Hepatic stellate cell (primary cell): ENCODE measurements at regions not wholly inside any gene's neighbourhood (a gene's known extent, or its start where the extent isn't known, plus 50 kb on each side); places are given as distances from the start of the nearest gene placed in this dataset.

Experiments
- DNase-seq: peaks from one replicate; pipeline ENCODE4 v3.0.0; 2011; ENCODE audit warnings: low spot score

DNA sequence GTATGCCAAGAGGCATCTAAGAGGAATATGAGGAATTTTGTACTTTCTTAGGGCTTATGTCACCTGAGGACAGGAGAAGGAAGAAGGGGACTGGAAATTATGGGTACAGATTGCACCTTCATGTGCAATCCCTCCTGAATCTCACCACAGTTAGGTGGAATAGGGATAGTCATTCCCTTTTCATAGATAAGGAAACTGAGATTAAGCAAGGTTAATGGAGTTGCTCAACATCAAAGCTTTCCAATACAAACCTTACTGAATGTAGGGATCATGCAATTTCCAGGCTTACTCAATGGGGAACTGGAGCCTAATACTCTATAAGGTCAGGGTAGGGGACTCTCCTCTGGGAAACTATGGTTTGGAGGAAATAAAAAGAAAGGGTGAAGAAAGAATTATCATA, 133.0 kb downstream of the C11orf87 start:
- no peak for DNase-seq

DNA sequence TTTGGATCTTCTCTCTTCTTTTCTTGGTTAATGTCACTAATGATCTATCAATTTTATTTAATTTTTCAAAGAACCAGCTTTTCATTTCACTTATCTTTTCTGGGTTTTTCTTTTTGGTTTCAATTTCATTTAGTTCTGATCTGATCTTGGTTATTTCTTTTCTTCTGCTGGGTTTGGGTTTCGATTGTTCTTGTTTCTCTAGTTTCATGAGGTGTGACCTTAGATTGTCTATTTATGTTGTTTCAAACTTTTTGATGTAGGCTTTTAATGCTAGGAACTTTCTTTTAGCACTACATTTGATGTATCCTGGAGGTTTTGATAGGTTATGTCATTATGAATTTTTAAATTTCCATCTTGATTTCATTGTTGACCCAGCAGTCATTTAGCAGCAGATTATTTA, 142.3 kb downstream of the C11orf87 start:
- no peak for DNase-seq

DNA sequence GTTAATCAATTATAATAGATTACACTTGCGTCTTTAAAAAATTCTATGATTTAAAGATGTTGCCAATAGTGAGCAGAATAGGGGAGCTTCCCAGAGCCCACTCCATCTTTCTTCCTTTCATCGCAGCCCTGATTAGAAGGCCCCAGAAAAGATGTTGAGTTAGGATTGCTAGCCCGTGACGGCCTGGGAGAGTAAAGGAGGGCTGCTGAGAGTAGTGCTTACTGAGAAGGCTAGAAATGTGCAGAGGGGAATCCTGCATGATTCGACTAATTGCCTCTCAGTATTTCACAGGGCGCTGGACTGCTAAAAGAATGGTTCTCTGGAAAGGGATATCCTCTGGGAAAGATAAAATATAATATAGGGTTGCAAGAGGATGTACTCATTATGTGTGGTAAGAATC, 160.5 kb downstream of the C11orf87 start:
- no peak for DNase-seq

DNA sequence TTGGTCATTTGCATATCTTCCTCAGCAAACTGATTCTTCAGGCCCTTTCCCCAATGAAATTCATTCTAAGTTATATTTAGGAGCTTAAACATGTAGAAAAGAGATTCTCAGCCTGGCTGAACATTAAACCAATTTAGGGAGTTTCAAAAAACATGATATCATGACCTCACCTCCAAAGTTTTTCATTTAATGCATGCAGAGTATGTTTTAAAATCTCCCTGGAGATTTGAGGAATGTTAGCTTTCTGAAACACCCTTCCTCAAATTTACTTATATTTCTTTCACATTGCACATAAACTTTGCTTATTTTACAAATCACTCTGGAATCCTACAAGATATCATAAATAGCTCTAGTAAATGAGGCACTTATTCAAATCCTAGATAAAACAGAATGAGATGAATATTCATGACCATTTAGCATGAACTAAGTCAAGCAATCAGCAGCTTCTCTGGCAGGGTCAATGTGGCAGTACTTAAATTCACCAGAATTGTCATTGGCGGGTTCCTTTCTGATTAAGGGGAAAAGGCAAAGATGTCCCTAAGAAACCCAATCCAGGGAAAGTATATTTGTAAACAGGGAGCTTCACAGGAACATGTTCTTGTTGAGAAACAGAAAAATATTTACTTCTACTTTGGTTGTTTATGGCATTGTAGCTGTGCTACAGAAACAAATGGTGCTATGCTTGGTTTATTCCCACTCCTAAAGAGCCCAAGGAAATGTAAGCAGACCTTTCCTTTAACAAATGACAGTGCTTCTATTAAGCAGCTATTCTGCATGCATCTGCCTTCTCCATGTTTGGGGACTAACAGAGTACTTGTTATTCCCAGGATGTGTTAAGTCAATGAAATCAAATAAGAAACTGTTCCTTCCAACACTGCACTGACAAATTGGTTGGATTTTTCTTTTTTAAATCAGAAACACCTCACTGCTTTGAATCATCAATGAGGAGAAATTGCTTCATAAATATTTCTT, 162.3 kb downstream of the C11orf87 start:
- DNase-seq, result no peak

DNA sequence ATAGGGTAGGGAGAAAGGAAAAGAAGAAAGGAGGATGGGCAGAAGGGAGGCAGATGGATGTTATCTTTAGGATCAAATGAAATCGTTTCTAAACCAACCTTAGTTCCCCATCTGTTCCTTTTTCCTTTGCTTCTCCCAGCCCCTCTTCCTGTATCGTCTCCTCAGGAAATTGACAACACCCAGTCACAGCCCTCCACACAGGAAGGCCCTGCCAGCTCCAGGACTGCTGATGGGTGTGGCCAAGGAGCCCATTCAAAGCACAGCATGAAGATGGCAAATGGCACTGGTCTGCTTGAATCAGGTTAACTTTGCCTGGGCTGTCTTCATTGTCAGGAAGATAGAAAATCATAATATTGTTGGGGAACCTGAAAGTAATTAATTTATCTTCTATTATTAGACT, 164.8 kb downstream of the C11orf87 start:
- DNase-seq, result no peak

DNA sequence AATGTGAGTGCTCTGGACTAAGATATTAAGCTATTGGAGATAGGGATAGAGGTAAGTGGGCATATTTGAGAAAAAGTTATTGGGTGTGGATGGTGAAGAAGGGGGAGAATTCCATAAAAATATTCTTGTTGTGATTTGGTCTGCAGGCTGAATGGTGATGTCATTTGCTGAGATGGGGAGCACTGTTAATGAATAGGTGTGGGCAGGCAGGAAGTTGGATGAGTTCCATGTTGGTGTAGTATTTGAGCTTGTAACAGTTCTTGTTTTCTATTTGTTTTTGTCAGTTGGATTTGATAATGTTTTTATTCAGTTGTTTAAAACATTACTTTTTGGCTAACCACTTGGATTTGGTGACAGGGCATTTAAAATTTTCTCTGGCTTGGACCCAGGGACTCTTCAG, 168.8 kb downstream of the C11orf87 start:
- no peak for DNase-seq

DNA sequence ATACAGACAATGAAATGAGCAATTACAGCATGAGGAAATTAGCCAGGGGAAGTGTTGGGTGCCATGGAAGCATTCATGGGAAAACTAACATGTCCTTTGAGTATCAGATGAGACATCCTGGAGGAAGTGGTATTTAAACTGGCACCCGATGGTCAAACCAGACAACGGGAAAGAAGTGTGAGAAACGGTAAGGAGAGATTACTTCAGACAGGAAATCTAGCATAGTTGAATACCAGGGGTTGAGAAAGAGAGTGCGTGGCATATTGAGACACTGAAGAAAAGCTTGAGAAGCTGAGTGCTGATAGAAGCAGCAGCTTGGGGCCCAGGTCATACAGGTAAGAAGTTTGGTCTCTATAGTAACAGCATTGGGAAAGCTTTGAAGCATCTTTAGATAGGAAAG, 175.3 kb downstream of the C11orf87 start:
- DNase-seq, result no peak

DNA sequence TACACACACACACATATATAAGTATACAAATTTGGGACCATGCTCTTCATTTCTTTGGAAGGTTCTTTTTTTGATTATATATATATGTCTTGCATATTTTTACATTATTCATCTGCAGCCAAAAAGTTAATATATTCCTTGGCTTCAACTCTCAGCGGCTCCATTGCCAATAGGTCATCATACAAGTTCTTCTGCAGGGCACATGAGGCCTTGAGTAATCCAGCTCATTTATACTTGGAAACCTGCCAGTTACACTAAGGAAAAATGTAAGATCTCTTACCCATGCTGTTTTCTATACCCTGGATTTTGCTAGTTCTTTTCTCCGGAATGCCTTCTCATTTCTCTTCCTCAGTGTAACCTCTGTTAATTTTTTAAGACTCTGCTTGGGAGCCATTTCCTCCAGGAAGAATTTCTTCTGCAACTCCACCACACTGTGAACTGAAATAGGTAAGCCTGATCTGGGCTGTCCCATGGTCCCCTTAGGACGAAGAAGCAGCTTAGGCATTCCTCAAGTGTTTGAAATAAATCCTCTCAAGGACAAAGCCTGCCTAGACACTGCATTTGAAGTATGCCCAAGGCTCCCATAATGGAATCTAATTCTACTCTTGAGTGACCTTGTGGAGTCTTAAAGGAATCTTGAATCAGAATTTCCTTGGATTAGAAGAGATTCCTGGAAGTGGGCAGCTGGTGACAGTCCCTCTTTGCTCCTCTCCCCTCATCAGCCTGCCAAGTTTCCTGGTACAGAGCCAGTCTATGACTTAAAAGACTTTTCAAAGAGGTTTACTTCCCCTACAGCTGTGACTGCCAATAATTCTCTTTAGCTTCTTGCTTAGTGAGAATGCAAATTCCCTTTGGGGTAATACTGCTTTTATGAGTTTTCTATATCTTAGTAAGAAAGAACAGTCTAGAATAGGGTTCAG, 182.8 kb downstream of the C11orf87 start:
- DNase-seq, result no peak

DNA sequence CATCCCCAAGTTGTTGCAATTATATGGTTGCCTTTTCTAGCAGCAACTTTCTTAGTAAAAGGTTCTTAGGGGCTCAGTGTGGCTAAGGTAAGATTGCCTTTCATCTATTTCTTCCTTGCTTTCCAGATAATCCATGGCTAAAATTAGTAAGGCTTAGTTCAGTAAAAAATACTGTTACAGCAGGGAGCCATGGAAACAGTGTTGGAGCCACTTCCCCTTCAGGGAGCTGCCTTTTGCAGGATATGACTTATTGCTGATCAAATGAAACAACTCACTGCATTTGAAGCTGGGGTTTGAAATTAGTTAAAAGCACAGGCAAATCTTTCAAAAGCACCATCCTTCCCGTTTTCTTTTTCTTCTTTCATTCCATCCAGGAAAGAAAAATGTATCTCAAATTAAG, 184.3 kb downstream of the C11orf87 start:
- DNase-seq, result no peak

DNA sequence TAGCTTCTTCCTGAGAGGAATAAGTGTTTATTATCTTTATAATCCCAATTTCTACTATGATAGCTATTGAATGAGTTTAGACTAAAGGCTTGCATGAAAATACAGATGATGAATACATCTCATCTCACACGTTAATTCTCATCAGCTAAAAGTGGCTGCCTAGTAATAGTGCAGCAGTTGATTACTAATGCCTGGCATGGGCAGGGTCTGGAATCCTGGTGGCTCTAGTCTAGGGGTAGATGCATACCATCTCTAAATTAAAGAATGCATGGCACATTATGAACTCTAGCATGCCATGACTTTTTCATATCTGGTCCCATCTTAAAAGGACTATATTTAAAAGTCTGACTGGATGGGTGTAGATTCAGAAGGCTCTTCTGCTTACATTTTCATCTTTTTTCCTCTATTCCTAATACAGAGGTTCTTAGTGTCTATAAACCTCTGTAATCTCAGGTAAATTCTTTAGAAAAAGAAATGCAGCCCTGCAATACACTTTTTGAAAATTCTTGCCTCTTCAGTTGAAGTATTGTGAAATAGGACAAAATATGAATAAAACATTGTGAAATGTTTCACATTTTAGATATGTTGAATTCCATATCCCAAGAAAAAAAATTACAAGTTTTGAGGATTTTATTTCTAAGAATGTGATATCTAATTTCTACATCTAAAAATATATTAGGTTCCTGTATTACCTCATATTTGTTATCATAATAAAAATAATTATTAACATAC, 187.6 kb downstream of the C11orf87 start:
- DNase-seq, result no peak

DNA sequence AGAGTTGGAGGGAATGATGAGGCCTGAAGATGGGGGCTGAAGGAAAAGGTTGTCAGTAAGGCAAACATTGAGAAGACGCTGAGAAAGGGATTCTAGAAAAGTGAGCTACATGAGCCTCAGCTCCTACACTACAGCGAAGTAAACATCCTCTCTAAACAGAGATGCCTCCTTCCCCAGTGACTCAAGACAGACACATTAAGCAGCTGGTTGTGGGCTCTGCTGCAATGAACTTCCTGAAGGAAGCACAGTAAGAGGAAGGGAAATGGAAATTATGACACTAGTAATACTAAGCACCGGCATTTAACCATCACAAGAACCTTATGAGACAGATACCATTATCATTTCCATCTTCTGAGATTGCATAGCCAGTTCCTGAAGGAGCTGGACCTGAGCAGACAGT, 190.5 kb downstream of the C11orf87 start:
- no peak for DNase-seq

DNA sequence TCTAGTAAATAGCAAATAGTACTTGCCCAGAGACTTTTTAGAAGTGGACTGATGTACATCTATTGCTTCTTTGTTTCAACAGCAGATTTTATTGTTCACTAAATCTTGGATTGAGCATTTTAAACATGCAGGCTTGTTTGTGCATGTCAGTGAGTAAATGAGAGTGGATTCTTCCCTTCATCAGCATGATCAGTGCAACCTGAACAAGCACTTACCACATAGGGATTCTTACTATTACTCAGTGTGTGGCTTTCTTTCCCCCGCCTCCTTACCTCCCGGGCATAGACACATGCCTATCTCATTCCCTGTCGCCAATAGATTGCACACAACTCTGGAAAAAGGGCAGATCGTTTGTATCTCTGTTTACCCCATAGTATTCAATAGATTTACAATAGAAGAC, 197.5 kb downstream of the C11orf87 start:
- DNase-seq, result no peak

DNA sequence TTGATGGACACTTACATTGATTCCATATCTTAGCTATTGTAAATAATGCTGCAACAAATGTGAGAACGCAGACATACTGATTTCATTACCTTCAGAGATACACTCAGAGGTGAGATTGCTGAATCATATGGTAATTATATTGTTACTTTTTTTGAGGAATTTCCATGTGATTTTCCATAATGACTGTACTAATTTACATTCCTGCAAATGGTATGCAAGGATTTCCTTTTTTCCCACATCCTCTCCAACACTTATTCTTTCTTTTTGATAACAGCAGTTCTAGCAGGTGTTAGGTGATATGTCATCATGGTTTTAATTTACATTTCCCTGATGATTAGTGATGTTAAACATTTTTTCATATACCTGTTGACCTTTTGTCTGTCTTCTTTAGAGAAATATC, 207.7 kb downstream of the C11orf87 start:
- no peak for DNase-seq

DNA sequence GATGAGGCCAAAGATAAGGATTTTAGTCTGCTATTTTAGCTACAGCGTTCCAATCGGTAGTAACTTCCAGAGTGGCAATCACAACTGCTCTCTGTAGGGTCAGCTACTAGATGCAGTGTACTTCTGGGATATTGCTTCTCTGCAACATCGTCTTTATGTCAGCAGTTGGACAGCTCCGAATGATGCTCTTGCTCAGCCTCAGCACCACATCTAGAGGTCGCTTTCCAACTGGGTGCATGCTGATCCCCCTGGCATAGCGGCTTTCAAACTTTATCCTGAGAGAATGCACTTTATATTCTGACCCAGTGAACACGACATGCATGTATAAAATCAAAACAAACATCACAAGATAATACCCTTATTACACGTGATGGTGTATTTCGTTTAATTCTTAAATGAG, 219.6 kb downstream of the C11orf87 start:
- no peak for DNase-seq

DNA sequence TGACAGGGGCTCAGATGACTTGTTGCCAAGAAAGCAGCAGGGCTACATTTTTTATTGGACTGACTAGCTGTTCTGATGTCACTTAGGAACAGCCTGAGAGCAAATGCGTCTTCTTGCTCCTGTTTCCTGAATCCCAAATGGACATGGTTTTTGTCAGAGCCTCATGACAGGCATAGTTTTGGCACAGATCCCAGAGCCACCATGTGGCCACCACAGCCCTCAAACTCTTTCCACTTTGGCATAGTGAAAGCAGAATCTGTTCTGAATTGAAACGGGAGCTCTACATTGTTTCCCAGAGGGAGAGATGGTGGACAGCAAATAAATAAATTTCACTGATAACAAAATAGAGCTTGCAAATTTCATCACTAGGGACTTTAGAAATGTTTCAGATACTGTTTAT, 222.2 kb downstream of the C11orf87 start:
- DNase-seq, result no peak

DNA sequence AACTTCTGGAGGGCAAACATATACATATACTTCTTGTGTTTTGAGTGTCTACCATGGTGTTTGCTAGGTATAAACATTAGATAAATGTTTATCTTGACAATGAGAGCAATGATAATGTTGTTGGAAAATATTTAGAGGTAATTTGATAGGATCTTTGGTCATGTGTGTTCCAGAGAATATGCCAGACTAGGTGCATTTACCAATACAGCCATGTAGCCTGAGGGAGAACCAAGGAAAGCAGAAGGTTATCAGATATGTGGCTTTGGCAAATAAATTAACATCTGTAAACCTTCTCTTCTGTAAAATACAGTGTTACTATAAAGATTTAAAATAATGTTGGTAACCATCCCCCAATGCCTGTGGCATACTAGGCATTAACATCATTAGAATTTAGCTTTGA, 226.8 kb downstream of the C11orf87 start:
- no peak for DNase-seq

DNA sequence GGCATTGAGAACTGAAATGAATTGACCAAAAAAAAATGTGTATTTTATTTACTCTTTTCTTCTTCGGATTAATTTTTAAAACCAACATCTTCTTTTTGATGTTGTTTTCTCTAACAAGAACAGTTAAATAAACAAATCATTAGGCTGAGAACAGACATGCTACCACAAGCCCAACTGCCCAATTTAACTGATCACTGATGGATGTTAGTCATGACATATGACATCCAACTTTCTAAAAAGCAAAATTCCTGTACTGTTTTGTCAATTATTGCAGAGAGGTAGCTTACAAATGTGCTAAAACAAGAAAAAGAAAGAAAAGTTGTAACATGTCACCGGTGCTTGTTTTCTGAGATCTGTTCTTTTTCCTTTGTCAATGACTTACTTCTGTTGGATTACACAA, 232.1 kb downstream of the C11orf87 start:
- no peak for DNase-seq

DNA sequence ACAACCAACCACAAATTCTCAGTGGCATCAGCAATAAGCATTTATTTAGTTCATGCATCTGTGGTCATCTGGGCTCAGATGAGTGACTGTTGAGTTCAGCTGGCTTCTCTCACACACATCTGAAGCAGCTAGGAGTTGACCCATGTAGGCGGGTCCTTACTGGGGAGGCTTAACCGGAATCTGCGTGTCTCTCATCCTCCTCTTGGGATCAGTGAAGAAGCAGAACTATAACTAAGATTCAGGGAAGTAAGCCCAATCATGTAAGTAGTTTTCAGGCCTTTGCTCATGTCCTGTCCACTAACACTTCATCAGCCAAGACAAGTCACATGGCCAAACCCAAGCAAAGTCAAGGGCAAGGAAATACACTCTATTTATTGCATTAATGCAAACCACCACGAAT, 236.2 kb downstream of the C11orf87 start:
- no peak for DNase-seq

DNA sequence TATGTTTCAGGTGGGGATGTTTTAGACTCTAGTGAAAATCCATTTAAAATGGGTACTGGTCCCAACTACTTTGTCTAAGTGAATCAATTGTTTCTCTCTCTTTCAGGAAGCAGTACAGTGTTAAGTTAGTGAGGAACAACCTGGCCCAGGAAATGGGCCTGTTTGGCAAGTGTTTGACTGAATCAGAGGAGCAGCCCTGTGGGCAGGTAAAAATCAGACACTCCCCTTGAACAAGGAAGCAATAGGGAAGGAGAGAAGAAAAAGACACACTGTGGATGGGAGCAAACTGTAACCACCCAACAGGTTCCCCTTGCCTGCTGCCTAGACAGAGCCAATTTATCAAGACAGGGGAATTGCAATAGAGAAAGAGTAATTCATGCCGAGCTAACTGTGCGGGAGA, 245.7 kb downstream of the C11orf87 start:
- no peak for DNase-seq

DNA sequence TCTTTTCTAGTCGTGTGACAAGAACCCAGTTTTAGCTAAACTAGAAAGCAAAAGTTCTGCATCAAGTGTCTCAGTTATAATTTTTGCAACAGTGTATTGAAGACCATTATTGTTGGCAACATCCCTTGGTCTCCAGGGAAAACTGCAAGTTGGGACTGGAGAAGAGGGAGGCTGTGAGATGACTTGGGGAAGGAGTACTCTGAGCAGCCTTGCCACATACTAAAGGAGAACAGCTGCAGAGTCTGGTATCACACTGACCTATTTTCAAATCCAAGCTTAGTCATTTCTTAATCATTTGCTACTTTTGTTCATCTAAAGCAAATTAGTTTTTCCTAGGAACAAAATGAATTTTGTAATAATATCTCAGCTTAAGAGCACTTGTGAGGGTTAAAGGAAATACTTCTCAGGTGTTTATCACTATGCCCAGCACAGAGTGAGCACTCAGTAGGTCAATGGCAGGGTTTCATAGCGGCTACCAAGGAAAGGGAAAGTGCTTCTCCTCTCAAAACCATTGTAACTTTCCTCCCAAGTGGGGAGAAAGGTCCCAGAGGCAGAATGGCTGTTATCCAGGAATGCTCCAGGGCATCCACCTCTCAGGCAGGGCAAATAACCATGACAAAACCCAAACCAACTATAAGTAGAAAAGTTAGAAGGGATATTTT, 247.1 kb downstream of the C11orf87 start:
- DNase-seq, result no peak

DNA sequence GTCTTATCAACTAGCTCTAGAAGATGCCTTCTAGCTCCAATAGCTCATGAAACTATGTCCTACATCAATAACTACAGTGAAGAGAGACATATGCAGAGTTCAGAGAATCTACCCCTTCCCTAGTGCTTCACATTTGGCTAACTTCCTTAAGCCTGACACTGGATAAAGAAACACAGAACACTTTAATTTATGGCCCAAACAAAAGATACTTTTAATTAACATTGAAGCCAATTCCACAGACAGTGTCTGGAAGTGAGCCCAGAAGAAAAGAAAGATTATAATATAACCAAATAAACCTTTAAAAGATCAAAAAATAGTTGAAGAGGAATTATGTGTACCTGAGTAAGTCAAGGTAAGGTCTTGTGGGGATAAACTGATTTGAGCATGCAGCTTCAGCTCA, 255.2 kb downstream of the C11orf87 start:
- no peak for DNase-seq

DNA sequence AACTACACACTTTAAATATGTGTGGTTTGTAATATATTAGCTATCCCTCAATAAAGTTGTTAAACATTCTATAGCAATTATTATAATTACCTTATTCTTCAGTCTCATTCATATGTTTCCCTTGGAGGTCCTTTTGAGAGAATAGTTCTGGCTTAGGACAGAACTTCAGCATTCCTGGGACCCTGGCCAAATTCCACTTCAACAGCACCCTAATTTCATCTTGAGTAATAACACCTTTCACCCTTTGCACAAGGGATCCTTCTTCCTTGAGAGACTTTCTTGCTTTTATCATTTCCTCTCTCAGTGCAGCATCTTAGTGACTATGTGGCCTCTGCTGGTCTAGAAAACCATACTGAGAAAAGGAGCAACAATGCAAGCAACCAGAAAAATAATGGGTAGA, 255.9 kb downstream of the C11orf87 start:
- DNase-seq, result no peak
